HG02884 (cell line): ENCODE measurements at regions not wholly inside any gene's neighbourhood (a gene's known extent, or its start where the extent isn't known, plus 50 kb on each side); places are given as distances from the start of the nearest gene placed in this dataset.
"Not testable (repeated sequence)": the region's sequence is repeated elsewhere in the genome, so short reads cannot be mapped to it uniquely, and the experiment has no call there.

Experiments
- ATAC-seq: cut with Tn5 transposase; IDR thresholded peaks from one replicate; pipeline ENCODE4 v1.9.1; 2021; ENCODE audit warnings: mild to moderate bottlenecking, moderate library complexity; ENCODE audit not compliant: unreplicated experiment

DNA sequence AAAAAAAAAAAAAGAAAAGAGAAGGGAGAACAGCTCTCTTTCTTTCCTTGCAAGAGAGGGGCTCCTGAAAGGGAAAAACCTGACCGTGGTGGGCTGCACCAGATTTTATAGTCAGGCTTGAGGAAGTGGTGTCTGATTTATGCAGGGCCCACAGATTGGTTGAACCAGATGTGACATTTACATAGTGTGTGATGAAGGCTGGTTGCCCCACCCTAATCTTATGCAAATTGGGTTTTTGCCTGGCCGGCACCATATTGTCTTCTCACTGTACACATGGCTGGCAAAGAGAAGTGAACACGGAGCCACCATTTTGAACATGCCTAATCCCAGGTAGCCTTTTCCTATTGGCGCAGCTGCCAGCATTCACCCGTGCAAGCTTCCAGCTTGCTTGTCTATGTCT lies 154.4 kb downstream of the OXSM start:
- no peak for ATAC-seq

DNA sequence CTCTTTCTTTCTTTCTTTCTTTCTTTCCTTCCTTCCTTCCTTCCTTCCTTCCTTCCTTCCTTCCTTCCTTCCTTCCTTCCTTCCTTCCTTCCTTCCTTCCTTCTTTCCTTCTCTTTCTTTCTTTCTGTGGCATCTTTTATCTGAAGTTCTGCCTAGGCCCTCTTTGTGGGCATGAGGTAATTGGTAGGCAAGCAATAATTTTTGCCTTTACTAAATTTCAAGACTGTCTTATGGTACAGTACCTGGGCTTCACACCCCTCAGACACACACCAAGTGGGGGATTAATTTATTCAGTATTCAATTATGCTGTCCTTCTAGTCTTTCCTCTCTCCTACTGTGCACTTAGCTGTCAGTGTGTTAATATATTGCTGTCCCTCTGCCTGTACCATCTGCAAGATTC lies 155.5 kb downstream of the OXSM start:
- ATAC-seq, result no peak

DNA sequence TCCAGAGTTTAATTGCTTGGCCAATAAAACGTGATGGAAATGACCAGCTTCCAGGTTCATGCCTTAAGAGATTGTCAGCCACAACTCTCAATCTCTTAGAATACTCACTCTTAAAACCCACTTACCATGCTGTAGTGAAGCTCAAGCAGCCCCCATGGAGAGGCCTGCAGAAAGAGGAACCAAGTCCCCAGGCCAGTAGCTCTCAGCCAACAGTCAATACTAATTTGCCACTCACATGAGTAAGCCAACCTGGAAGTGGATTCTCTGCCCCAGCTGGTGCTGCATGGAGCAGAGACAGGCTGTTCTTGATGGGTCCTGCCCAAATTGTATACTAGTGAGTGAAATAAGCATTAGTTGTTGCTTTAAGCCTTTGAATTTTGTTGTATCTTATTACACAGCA lies 155.9 kb downstream of the OXSM start:
- no peak for ATAC-seq

DNA sequence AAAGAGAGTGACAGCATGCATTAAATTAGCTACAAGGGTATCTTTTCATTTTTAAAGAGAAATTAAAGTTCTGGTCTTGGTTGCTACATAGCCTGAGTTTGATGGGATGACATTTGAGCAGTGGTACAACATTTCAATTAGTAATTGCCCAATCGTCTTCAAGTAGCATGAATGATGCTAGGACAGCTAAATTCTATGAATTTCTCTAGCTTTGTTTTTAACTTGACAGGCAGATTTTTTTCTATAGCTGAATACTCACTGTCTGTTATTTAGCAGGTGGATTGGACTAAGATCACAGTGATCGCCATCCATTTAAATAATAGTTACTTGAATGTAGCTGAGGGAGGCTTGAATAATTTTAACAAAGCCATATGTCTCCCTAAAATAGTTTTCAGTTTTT lies 162.2 kb downstream of the OXSM start:
- no peak for ATAC-seq

DNA sequence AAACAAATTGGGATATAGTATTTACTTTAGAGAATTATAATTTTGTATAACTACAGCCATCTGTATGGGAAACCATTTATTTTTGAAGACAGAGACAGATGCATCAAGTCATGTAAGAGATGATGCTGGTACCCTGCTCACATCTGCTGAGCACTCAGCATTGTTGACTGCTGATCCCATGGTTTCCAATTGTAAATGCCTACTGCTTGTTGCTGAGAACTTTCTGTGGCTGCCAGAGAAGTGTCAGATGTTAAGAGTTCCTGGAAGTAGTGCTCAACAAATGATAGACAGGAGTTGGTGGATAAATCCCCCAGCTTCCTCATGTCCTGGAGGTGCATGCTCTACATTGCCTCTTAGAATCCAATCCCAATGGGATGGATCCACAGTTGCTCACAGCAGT lies 167.1 kb downstream of the OXSM start:
- ATAC-seq, result no peak

DNA sequence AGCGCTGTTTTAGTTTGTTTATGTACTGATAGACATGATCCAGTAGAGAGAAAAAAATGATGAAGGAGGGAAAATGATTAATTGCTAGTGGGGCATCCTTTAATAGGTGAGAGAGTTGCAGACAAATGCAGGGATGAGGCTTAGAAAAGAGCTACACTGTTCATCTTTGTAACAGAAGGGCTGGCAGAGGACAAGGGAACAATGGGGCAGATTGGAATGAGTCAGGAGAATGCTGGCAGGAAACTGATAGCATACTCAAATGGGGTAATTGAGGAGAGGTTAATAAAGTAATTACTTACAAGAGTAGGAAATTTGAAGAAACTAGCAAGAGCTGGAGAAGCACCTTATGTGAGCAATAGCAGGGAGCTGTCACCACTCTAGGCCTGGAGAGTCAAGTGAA lies 170.9 kb downstream of the OXSM start:
- ATAC-seq, result no peak

DNA sequence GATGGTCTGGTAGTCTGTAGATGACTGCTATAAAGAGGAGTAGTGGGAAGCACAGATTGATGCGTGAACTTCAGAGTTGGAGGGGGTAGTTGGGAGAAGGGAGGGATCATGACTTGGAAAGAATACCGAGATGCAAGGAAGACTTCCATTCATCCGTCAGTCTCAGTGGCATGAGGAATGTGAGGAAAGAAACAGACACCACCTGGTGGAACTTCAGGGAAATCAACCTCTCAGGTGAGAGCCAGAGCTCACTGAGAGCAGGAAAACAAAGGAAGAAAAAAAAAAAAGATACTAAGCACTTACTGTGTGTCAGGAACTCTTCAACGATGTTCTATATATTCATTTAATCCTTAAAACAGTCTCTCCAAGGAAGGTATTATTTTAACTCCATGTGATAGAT lies 172.4 kb downstream of the OXSM start:
- no peak for ATAC-seq

DNA sequence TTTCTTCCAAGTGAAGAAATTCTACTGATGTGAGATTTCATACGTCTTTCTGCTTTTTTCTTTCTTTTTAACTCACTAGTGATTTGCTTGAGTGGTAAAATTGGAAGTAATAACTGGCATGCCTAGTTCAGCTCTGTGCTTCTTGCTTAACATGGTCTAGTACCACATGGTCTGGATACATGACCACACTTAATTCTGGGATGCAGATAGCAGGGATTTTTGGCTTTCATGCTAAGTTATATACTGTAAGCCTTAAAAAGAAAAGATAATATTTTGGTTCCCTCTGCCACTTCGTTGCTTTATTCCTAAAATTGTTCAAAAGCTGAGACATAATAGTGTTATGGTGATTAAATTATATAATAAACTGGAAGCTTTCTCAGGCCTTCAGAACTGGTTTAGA lies 174.3 kb downstream of the OXSM start:
- no peak for ATAC-seq

DNA sequence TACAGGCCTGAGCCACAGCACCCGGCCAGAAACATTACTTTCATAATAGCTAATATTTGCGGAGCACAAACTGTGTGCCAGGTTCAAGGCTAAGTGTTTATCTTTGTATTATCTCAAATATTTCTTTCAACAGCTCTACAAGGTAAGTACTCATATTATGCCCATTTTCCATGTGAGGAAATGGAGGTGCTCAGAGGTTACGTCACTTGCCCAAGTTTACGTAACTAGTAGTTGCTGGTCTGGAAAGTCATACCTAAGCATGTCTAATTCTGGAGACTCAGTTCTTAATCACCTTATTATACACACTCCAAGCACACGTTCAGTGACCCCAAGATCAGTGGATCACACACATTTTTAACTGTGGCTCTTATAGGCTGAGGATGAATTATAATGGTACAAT lies 177.5 kb downstream of the OXSM start:
- ATAC-seq, result no peak

DNA sequence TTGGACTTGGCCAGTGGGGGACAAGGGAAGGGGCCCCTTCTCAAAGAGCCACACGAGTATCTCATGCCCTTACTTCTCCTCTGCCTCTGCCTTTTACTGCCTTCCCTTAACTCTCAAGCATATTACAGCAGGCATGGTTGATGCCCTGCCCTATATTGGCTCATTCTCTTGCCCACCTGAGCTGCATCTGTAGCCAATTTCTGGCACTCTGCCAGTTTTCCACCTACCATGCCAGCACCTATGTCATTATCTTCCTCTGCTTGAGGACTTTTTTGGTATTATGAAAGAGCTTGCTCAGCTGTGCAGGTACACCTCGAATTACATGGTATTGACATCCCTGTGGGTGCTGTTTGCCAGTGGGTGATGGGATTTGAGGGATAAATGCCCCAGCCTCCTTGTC lies 181.8 kb downstream of the OXSM start:
- no peak for ATAC-seq

DNA sequence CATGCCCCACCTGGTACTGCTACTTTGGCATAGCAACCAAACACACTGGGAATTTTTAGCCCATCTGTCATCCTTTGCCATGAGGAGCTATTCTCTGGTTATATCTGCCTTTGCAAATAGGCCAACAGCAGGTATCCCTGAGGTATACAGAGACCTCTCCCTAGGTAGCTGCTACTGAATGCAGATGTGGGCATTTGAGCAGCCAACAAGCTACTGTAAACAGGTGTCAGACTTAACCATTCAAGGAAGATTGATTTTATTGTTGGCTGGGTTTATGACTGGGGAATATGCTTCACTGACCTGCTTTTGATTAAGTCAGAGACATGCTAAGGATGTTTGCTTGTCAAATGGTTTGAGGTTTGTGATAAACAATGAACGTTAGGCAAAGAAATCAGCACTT lies 183.2 kb downstream of the OXSM start:
- ATAC-seq, result no peak

DNA sequence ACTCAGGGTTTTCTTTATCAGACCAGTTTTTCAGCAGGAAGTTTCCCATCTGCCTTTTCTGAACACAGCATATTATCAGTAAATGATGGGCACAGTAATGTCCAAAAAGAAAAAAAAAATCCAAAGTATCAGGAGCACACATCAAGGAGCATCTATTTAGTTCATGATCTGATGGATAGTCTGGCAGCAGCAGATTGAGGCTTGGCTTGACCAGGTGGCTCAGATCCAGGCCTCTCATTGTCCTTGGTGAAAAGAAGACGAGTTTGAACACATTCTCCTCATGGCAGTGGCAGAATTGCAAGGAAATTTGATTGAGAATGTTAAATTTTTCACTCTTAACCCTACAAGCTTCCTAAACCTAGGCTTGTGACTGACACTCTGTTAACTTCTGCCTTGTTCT lies 192.9 kb downstream of the OXSM start:
- no peak for ATAC-seq

DNA sequence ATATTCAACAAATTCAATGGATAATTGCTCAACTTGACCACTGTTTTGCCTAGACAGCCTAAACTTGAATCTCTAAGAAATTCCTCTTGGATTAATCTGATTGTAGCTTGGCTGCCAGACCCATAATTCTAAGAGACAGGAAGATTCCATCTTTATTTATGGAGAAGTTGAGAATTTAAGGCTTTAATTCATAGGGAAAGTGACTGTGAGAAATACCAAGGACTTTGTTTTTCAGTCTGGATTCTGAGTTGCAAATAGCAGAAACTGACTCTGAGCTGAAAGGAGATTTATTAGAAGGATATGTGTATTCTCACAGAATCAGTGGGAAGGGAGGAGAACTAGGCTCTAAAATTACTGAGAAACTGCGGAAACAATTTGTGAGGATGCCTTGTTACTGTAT lies 195.7 kb downstream of the OXSM start:
- no peak for ATAC-seq

DNA sequence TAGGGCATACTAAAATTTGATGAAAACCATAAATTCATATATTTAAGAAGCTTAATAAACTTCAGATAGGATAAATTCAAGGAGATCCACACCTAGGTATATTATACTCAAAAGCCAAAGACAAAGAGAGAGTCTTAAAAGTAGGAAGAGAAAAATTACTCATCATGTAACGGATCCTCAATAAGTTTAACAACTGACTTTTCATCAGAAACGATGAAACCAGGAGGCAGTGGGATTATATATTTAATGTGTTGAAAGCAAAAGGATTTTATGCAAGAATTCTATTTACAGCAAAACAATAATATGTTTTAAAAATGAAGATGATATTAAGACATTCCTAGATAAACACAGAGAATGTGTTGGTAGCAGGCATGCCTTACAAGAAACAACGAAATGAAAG lies 202.7 kb downstream of the OXSM start:
- no peak for ATAC-seq

DNA sequence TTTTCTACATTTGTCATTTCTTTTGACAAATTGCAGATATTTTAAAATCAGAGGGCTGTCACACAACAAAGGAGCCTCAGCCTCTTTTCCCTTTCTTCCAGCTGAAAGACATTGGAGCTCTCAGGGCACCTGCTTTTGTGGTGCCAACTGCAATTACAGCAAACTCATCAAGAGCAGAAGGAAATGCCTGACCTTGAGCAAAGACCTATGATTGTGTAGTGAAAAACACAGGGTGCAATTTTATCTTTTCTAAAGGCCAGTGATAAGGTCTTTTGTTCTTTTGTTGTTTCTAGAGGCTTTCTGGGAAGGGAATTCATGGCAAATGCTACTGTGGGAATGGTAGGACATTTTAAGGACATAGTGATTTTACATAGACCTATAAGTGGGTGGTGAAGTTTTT lies 214.3 kb downstream of the OXSM start:
- no peak for ATAC-seq

DNA sequence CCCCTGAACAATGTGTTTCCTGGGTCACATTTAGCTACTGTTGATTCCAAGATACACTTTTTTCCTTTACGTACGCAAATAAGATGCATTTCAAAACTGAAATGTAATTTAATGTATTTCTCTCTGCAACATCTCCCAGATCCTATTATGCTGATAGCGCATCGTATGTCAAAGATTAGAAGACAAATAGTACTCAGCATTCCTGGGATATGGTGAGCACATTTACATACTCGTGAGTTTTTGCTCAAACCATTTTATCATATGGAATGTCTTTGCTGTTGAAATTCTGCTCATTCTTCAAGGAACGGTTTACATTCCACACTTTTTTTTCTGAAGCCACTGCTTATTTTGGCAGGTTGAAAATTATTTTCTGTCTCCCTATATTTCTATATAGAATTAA lies 221.4 kb downstream of the OXSM start:
- ATAC-seq, result no peak

DNA sequence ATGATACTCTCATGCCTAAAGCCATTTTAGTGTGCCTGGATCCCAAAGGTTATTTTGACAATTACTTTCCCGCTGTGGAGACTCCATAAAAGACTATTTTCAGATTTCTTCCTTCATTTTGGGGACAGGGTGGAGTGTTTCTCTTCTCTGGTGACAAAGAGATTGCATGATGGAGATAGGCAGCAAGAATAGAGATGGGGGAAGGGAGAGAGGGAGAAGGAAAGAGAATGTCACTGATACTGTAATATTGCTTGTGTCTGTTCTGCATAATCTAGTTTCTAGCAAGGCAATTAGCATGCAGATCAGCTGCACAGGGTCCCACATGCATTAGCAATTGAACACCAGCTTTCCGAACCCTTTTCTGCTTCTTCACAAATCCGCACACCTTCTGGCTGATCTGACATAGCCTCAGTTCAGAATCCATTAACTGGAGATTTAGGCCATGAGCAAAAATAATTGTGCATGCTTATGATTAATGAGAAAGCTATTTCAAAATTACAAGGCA lies 222.4 kb downstream of the OXSM start:
- no peak for ATAC-seq

DNA sequence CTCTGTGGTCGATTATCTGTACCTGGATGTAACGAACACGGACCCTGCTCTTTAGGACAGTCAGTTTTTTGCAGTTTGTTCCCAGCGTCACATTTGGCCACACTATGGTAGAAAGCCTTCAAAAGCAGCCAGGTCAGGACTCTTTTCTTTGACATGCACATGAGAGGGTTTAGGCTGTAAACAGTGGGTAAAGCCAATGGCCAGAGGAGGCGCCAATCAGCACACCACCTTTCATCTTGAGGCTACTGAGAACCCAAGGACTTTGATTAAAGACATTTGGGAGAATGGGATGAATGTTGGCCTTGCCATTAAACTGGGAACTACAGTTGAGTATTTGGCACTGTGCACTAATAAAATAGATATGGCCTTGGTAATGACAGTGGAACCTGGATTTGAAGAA lies 225.9 kb downstream of the OXSM start:
- no peak for ATAC-seq

DNA sequence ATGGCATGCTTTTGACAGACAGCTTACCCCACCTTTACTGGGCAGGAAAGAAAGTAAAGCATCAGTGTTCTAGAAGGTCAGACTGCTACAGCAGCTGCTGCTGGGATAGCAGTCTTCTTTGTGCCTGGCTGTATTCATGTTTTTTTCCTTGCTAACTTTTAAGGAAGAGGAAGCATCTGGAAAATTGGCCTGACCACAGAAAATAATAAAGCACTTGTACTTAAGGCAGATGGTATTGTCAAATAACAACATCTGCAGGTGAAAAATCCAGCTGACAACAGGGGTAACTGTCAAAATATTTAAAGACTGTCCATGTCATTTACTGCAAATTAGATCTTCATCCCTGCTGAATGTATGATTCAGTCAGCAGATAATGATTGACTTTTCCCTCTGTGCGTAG lies 229.0 kb downstream of the OXSM start:
- no peak for ATAC-seq

DNA sequence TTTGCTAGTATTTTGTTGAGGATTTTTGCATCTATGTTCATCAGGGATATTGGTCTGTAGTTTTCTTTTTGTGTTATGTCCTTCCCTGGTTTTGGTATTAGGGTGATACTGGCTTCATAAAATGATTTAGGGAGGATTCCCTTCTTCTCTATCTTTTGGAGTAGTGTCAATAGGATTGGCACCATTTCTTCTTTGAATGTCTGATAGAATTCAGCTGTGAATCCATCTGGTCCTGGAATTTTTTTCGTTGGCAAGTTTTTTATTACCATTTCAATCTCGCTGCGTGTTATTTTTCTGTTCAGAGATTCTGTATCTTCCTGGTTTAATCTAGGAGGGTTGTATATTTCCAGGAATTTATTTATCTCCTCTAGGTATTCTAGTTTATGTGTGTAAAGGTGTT lies 234.3 kb downstream of the OXSM start:
- not testable (repeated sequence) for ATAC-seq

DNA sequence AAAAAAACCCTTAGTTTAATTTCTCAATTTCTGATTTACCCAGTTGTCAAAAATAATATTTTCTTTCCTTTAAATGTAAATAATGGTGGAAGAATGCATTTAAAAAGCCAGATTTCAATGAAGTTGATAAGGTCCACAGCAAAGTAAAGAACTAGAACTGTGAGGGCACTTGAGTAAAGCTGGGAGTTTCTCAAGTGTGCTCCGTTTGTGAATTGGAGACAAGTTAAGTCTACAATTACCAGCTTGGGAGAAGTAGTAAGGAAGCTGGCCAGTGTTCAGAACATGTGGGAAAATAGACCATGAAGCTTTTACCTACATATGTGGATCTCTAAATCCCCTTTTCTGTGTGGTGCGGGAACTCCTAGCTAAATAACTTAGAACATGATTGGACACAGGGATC lies 239.4 kb downstream of the OXSM start:
- no peak for ATAC-seq

DNA sequence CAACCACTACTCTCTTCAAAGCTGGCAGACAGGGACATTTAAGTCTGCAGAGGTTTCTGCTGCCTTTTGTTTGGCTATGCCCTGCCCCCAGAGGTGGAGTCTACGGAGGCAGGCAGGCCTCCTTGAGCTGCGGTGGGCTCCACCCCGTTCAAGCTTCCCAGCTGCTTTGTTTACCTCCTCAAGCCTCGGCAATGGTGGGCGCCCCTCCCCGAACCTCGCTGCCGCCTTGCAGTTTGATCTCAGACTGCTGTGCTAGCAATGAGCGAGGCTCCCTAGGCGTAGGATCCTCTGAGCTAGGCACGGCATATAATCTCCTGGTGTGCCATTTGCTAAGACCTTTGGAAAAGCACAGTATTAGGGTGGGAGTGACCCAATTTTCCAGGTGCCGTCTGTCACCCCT lies 252.2 kb downstream of the OXSM start:
- not testable (repeated sequence) for ATAC-seq

DNA sequence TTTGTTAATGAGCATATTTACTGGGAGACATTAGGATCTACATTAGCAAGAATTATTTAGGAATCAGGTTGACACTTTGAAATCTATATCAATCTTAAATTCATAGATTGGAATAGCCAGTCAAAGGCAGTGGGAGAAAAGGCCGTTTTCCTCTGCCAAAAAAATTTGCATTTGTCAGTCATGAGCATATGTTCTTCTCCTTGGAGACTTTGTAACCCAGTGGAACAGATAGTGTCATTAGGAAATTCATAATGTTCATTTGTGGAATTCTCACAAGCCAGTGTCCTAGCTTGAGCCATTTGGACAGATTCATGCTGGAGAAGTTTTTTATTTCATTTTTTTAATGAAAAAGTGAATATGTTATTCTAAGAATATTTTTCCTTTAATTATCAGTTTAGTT lies 260.1 kb downstream of the OXSM start:
- ATAC-seq, result no peak

DNA sequence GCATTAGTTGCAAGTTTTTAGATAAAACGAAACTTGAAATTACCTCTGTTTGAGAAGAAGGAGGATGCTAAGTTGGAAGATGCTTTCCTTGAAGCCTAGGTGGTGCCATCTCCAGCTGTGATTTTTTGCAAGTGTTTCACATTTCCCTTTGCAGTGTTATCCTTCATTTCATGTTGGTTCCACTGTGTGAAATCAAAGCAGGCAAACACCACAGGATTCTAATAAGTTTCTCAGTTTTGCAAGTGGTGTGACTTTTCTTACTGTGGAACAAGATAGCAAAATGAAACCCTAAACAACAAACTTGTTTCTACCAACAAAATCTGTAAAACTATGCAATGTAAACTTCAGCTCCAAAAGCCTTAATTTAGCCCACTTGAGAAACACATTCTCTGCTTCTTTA lies 260.9 kb downstream of the OXSM start:
- no peak for ATAC-seq
